ENCODE measurements at regions not wholly inside any gene's neighbourhood (a gene's known extent, or its start where the extent isn't known, plus 50 kb on each side); places are given as distances from the start of the nearest gene placed in this dataset.

DNA sequence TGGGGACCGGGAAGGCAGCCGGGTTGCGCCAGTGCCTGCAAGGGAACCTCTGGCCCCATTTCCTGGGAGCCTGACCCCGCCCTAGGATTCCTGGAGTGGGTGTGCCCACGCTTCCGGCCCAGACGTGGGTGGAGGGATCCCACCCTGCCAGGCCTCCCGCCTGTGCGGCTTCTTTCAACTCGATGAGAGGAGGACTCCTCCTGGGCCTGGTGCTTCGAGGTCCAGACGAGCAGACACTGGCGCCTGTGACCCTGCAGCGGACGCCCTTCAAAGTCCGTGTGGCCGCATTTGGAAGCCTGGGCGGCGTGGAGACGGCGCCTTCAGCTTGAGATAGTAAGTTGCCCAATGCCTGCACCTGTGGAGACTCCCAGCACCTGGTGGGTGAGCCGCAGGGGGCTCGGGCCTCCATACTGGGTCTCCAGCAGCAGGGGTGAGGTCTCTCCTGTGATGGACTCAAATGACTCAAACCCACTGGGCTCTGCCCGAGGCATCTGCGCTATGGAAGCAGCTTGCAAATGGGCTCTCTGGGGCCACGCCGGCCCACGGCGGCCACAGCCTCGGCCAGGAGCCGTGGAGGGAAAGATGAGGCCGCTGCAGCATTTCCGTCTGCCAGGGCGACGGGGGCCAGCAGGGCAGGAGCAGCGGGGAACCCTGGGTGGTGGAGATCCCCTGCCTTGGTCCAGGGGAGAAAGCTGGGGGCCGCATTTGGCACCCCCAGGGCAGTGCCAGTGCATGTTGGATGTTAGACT is 64.3 kb upstream of the PPARA start:
- TF ChIP-seq, protein P1, sequence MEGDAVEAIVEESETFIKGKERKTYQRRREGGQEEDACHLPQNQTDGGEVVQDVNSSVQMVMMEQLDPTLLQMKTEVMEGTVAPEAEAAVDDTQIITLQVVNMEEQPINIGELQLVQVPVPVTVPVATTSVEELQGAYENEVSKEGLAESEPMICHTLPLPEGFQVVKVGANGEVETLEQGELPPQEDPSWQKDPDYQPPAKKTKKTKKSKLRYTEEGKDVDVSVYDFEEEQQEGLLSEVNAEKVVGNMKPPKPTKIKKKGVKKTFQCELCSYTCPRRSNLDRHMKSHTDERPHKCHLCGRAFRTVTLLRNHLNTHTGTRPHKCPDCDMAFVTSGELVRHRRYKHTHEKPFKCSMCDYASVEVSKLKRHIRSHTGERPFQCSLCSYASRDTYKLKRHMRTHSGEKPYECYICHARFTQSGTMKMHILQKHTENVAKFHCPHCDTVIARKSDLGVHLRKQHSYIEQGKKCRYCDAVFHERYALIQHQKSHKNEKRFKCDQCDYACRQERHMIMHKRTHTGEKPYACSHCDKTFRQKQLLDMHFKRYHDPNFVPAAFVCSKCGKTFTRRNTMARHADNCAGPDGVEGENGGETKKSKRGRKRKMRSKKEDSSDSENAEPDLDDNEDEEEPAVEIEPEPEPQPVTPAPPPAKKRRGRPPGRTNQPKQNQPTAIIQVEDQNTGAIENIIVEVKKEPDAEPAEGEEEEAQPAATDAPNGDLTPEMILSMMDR (IDR thresholded peaks at IDR 0.05; ENCODE audit: low read depth, low read length), result no peak
- no peak for TF ChIP-seq EZH2phosphoT487 (IDR thresholded peaks at IDR 0.05; ENCODE audit: low read depth)
